NB4 (cell line): ENCODE measurements at regions not wholly inside any gene's neighbourhood (a gene's known extent, or its start where the extent isn't known, plus 50 kb on each side); places are given as distances from the start of the nearest gene placed in this dataset.

ENCODE experiments used
- DNase-seq: peaks from one replicate; pipeline ENCODE4 v3.0.0; 2010; ENCODE audit warnings: low read depth
- H3K4me3 ChIP-seq: one replicate; pipeline ENCODE4 v1.5.1; 2011; ENCODE audit warnings: mild to moderate bottlenecking, low read depth, low read length, moderate library complexity
- MAX ChIP-seq: IDR thresholded peaks from 2 replicates; pipeline ENCODE4 v1.6.1; 2011; ENCODE audit warnings: low read depth, low read length
- MYC ChIP-seq: IDR thresholded peaks from 2 replicates; pipeline ENCODE4 v1.6.1; 2011; ENCODE audit warnings: low read depth, low read length
- POLR2A ChIP-seq: IDR thresholded peaks from 2 replicates; pipeline ENCODE4 v1.6.1; 2011; ENCODE audit warnings: mild to moderate bottlenecking; ENCODE audit not compliant: insufficient read length; ENCODE audit errors: extremely low read depth
- TF ChIP-seq, protein P1 (sequence below): IDR thresholded peaks from one replicate; pipeline ENCODE4 v1.5.1; 2012; ENCODE audit warnings: low read depth, low read length

- peak; percentile 8 for DNase-seq
- TF ChIP-seq MYC (no peak), MAX (no peak), POLR2A (no peak)
- TF ChIP-seq, protein P1, sequence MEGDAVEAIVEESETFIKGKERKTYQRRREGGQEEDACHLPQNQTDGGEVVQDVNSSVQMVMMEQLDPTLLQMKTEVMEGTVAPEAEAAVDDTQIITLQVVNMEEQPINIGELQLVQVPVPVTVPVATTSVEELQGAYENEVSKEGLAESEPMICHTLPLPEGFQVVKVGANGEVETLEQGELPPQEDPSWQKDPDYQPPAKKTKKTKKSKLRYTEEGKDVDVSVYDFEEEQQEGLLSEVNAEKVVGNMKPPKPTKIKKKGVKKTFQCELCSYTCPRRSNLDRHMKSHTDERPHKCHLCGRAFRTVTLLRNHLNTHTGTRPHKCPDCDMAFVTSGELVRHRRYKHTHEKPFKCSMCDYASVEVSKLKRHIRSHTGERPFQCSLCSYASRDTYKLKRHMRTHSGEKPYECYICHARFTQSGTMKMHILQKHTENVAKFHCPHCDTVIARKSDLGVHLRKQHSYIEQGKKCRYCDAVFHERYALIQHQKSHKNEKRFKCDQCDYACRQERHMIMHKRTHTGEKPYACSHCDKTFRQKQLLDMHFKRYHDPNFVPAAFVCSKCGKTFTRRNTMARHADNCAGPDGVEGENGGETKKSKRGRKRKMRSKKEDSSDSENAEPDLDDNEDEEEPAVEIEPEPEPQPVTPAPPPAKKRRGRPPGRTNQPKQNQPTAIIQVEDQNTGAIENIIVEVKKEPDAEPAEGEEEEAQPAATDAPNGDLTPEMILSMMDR = no peak
- H3K4me3 ChIP-seq = no peak overlapping the region
These were observed 99.6 kb upstream of the HMGCLL1 start for GRCh38 chr6:55678330-55679224.

DNA sequence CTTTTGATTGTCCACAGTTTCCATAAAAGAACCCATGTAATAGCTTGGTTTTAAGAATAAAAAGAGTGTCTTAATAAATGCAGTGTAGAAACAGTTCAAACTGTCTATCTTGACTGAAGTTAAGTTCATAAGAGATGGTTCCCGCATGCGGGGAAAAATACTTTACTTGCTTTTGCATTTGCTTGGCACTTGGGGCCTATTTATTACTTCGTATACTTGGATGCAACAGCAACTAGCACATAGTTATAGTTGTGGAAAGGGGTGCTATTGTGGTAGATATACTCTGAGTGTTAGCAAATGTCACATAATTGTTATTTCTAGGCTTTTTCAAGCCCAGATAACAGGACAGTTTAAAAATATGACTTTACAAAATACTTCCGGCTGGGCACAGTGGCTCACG lies 97.7 kb upstream of the HMGCLL1 start:
- TF ChIP-seq, protein P1 = no peak
- no peak for TF ChIP-seq MAX
- TF ChIP-seq MYC = no peak
- no peak overlapping the region for H3K4me3 ChIP-seq
- DNase-seq = no peak

DNA sequence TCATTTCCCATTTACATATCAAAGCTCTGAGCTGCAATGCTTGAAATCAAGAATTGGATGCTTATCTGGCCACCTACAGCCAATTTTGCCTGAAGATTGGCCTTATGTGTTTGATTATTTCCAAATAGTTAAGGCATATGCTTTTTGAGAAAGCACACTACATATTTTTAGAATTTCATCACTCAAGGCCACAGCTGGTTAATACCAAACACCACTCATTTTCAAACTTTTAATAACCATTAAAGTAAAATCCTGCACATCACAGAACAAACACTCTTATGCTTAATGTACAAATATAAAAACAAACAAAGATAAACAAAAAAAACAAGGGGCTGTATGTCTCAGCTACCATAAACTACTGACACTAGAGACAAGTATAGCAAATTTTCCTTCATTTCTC lies 96.9 kb upstream of the HMGCLL1 start:
- TF ChIP-seq POLR2A = no peak
- TF ChIP-seq, protein P1 = no peak
- no peak for TF ChIP-seq MAX
- TF ChIP-seq MYC = no peak
- H3K4me3 ChIP-seq = no peak overlapping the region
- DNase-seq = no peak

DNA sequence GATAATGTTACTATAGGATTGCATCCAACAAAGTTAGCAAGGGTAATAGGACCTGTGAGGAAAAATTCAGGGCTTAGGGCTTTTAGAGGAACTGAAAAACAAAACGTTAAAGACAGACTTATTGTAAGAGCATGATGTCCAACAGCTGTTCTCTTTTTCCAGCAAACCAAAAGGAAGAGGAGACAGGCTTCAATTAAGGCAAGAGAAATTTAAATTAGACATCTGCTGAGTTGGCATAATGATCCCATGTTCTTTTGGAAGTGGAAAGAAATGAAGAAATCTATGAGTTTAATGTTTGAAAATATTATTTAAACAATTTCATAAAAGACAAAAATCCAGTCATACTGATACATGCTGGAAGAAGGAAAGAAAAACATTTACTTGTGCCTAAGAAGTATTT lies 95.7 kb upstream of the HMGCLL1 start:
- no peak for DNase-seq
- H3K4me3 ChIP-seq = no peak overlapping the region
- TF ChIP-seq MAX = no peak
- TF ChIP-seq MYC = no peak
- no peak for TF ChIP-seq POLR2A
- TF ChIP-seq, protein P1 = no peak

- DNase-seq = no peak
- H3K4me3 ChIP-seq = no peak overlapping the region
- TF ChIP-seq POLR2A = no peak
- no peak for TF ChIP-seq MAX
- TF ChIP-seq MYC = no peak
- TF ChIP-seq, protein P1 = no peak
These were observed 91.9 kb upstream of the HMGCLL1 start for GRCh38 chr6:55670850-55671413.
